GM18507 (cell line): ENCODE measurements at regions not wholly inside any gene's neighbourhood (a gene's known extent, or its start where the extent isn't known, plus 50 kb on each side); places are given as distances from the start of the nearest gene placed in this dataset.

Source experiments
- DNase-seq: peaks from one replicate; pipeline ENCODE4 v3.0.0; 2011; ENCODE audit warnings: low read depth; ENCODE audit not compliant: insufficient read length; ENCODE audit errors: extremely low spot score
- FAIRE-seq: peaks from 2 replicates; lab custom pipeline; 2011; peaks lifted over from hg19 to GRCh38; lab: Jason Lieb, UNC

DNA sequence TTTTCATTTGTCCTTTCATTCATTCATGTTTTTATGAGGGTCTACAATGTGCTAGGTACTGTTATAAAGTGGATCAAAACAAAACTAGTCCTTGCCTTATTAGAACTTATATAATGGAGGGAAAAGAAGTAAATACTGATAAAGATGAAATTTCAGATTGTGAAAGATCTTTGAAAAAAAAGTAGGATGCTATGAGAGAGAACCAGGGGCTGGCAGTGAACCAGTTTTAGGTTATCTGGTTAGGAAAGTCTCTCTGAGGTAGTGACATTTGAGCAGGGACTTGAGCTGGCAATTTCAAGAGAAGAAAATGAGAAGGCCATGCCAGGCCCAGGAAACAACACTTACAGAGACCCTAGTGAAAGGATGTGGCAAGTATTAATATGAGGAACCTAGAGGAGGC is 57.3 kb upstream of the E2F7 start:
- DNase-seq, result no peak
- FAIRE-seq, result no peak

DNA sequence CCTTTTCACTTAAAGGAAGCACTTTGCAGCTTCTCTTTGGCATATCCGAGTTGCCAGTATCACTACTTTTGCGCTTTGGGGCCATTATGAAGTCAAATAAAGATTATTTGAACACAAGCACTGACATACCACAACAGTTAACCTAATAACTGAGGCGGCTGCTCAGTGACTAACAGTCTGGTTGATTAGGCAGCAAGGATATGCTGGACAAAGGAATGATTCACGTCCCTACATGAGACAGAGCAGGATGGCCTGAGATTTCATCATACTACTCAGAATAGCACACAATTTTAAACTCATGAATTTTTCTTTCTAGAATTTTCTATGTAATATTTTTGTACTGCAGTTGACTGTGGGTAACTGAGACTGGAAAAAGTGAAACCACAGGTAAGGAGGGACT is 56.9 kb upstream of the E2F7 start:
- FAIRE-seq (no peak), DNase-seq (no peak)

DNA sequence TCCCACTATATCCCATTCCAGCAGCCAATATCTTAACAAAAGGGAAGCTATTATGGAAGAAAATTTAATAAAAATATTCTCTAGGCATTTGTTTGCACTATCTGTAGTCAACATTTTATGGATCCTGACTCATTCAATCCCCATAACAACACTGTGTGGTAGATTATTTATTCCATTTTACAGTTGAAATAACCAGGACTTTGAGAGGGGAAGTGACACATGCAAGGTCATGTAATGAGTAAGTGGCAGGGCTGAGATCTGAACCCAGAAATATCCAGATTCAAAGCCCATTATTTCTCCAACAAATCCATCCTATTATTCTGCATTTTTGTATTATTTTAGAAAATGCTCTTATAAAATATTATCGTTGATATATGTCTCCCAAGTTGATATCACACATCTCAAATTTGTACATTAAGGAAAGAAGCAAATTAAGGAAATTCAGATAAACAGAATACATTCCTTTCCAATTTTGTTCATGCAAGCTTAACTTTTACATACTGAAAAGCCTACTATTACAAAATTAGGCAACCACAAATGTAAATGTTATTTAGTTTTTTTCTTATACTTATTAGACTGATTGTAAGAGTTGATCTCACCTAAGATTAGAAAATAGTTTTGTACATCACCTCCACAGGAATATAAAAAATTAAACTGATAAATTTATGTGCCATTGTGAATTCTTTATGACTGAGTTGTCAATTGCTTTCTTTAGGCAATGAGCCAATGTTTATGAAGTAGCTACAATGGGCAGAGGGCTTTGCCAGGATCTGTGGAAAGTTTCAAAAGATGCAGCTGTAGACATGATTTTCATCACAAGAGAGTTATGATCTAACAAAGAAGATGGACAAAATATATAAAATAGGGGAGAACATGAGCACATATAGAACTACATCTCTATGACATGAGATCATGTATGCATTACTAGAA is 55.1 kb upstream of the E2F7 start:
- no peak for FAIRE-seq
- DNase-seq, result no peak

DNA sequence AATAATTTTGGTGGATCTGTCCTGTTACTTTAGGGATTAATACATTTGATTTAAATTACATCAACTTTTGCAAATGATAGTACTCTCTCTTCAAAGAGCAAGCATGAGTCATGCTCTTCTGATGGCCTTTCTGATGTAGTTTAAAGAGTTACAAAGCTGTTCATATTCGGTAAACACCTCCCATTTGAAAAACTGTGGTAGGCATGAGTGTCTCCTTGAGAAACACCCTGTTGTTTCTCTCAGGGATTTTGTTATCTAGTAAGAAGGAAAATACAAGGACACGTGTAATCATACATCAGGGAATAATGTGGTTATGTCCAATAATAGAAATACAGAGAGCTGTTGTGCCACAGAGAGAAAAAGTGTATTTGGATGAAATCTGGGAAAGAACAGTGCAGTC is 53.3 kb upstream of the E2F7 start:
- FAIRE-seq (no peak), DNase-seq (no peak)

DNA sequence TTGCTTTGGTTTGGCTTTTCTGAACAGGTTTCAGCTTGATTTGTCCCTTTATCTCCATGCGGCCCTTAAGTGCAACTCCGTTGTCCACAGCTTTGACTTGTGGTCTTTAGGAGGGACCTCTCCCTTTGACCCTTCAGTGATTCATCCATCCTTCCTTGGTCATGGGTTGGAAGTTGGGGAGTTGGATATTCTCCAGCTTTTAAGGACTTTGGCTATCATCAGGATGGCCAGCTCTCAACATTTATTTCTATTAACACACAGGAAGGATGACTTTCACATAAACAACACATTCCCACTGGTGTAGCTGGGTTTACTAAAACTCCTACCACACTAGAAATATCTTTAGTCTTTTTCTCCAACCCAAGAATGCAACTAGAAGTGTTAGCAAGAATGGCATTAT is 50.9 kb upstream of the E2F7 start:
- DNase-seq, result no peak

DNA sequence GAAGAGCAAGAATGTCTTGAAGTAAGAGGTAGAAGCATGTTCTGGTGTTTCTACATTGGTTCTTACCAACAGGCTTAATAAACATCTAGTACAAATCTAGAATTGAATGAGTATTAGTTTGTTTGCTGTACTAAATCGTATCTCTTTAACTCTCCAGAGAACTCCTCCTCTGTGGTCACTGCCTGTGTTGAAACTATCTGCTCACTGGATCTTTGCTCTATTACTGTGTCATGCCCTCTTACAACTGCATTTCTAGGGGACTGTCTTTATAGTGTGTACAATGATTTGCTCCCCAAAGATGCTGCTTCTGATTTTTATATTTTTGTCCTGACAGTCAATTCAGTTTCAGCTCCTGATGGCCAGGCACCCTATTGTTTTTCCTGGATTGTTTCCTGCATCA is 50.1 kb upstream of the E2F7 start:
- no peak for FAIRE-seq
- no peak for DNase-seq

More for the DNA sequence above, 50.9 kb upstream of the E2F7 start:
- FAIRE-seq, result no peak
